ENCODE measurements at regions not wholly inside any gene's neighbourhood (a gene's known extent, or its start where the extent isn't known, plus 50 kb on each side); places are given as distances from the start of the nearest gene placed in this dataset.
"Not testable (repeated sequence)": the region's sequence is repeated elsewhere in the genome, so short reads cannot be mapped to it uniquely, and the experiment has no call there.

- in situ Hi-C loops (cut with HindIII; ENCODE audit: low sequenced_read_pairs), result no loop called here
Observed at GRCh38 chr7:21300692-21301091, 127.2 kb upstream of the SP4 start.

- in situ Hi-C loops (cut with HindIII; ENCODE audit: low sequenced_read_pairs), result no loop called here
Observed at GRCh38 chr7:21304808-21305375, 123.0 kb upstream of the SP4 start.

GRCh38 chr7:21305455-21306235, 122.2 kb upstream of the SP4 start:
- in situ Hi-C loops (cut with HindIII; ENCODE audit: low sequenced_read_pairs), result no loop called here

GRCh38 chr7:21314954-21315353, 112.9 kb upstream of the SP4 start:
- in situ Hi-C loops (cut with HindIII; ENCODE audit: low sequenced_read_pairs), result no loop called here

- in situ Hi-C loops (cut with HindIII; ENCODE audit: low sequenced_read_pairs), result no loop called here
Observed at GRCh38 chr7:21317966-21318915, 109.6 kb upstream of the SP4 start.

- in situ Hi-C loops (cut with HindIII; ENCODE audit: low sequenced_read_pairs), result no loop called here
Observed at GRCh38 chr7:21318916-21319270, 109.0 kb upstream of the SP4 start.

- in situ Hi-C loops (cut with HindIII; ENCODE audit: low sequenced_read_pairs), result no loop called here
Observed at GRCh38 chr7:21326241-21326640, 101.6 kb upstream of the SP4 start.

- in situ Hi-C loops (cut with HindIII; ENCODE audit: low sequenced_read_pairs), result no loop called here
Observed at GRCh38 chr7:21326921-21327320, 101.0 kb upstream of the SP4 start.

GRCh38 chr7:21327422-21328409, 100.2 kb upstream of the SP4 start:
- in situ Hi-C loops (cut with HindIII; ENCODE audit: low sequenced_read_pairs), result no loop called here

GRCh38 chr7:21330462-21331178, 97.3 kb upstream of the SP4 start:
- in situ Hi-C loops (cut with HindIII; ENCODE audit: low sequenced_read_pairs), result no loop called here

- in situ Hi-C loops (cut with HindIII; ENCODE audit: low sequenced_read_pairs), result no loop called here
Observed at GRCh38 chr7:21334906-21335305, 93.0 kb upstream of the SP4 start.

GRCh38 chr7:21336743-21337142, 91.1 kb upstream of the SP4 start:
- in situ Hi-C loops (cut with HindIII; ENCODE audit: low sequenced_read_pairs), result no loop called here

GRCh38 chr7:21338728-21339164, 89.1 kb upstream of the SP4 start:
- in situ Hi-C loops (cut with HindIII; ENCODE audit: low sequenced_read_pairs), result no loop called here

- in situ Hi-C loops (cut with HindIII; ENCODE audit: low sequenced_read_pairs), result not testable (repeated sequence)
Observed at GRCh38 chr7:21344900-21345299, 83.0 kb upstream of the SP4 start.

GRCh38 chr7:21345361-21345760, 82.5 kb upstream of the SP4 start:
- in situ Hi-C loops (cut with HindIII; ENCODE audit: low sequenced_read_pairs), result no loop called here

- in situ Hi-C loops (cut with HindIII; ENCODE audit: low sequenced_read_pairs), result no loop called here
Observed at GRCh38 chr7:21346297-21346696, 81.6 kb upstream of the SP4 start.

GRCh38 chr7:21352540-21353387, 75.1 kb upstream of the SP4 start:
- in situ Hi-C loops (cut with HindIII; ENCODE audit: low sequenced_read_pairs), result no loop called here

- in situ Hi-C loops (cut with HindIII; ENCODE audit: low sequenced_read_pairs), result no loop called here
Observed at GRCh38 chr7:21353388-21353780, 74.5 kb upstream of the SP4 start.

- in situ Hi-C loops (cut with HindIII; ENCODE audit: low sequenced_read_pairs), result no loop called here
Observed at GRCh38 chr7:21354284-21354683, 73.6 kb upstream of the SP4 start.
